Endothelial cell of umbilical vein (primary cell): ENCODE measurements at regions not wholly inside any gene's neighbourhood (a gene's known extent, or its start where the extent isn't known, plus 50 kb on each side); places are given as distances from the start of the nearest gene placed in this dataset.

Experiments
- CTCF ChIP-seq, 2 donors: IDR thresholded peaks; 1 replicate in 1 of 2; 2 replicates in 1 of 2; pipeline ENCODE4 v1.5.1; 2011; ENCODE audit warnings: low read length in 2 of 2, mild to moderate bottlenecking in 2 of 2, moderate library complexity in 2 of 2, control low read depth in 1 of 2, inconsistent platforms in 1 of 2, low read depth in 1 of 2; ENCODE audit not compliant: insufficient read depth in 1 of 2; ENCODE audit errors: extremely low read depth in 1 of 2
- EZH2 ChIP-seq: IDR thresholded peaks from 2 replicates; pipeline ENCODE4 v1.6.1; 2012; ENCODE audit warnings: borderline replicate concordance, low read depth, mild to moderate bottlenecking, moderate library complexity, low read length, inconsistent platforms; ENCODE audit not compliant: severe bottlenecking
- MAX ChIP-seq: IDR thresholded peaks from 2 replicates; pipeline ENCODE4 v1.6.1; 2011; ENCODE audit not compliant: insufficient read depth, insufficient read length
- MYC ChIP-seq: IDR thresholded peaks from one replicate; pipeline ENCODE4 v1.6.1; 2011; ENCODE audit warnings: mild to moderate bottlenecking, low read depth, low read length
- POLR2A ChIP-seq: IDR thresholded peaks from 2 replicates; pipeline ENCODE4 v1.6.1; 2012; ENCODE audit warnings: low read depth, mild to moderate bottlenecking, control low read depth, low read length

- TF ChIP-seq POLR2A (no peak), CTCF (IDR thresholded peaks at IDR 0.05; ENCODE audit: extremely low read depth in 1 of 2, insufficient read depth in 1 of 2, low read depth in 1 of 2, low read length in 2 of 2) (no peak), MAX (no peak), EZH2 (no peak), MYC (no peak)
Measured at GRCh38 chr1:208431721-208432120, 187.5 kb upstream of the PLXNA2 start.
